ENCODE measurements at regions not wholly inside any gene's neighbourhood (a gene's known extent, or its start where the extent isn't known, plus 50 kb on each side); places are given as distances from the start of the nearest gene placed in this dataset.
"Not testable (repeated sequence)": the region's sequence is repeated elsewhere in the genome, so short reads cannot be mapped to it uniquely, and the experiment has no call there.

DNA sequence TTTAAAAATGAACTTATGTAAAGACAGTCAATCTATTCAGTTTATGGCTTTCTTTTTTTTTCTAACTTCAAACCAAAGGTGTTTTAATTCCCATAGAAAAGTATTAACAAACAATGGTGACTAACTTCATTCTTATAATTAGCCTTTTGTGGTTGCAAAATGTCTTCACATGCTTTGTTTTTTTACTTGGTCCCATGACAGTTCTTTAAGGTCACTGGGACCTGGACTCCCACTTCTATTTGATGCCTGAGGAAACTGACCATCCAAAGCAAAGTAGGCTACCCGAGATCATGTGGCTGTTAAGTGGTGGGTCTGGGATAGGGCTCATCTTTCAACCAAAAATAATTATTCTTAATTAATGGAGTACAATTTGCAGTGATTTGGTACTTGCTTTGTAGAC is 74.6 kb upstream of the CDC42EP3 start:
- not testable (repeated sequence) for TF ChIP-seq POLR2A, TAF1, POLR2AphosphoS5 (IDR thresholded peaks at IDR 0.05; ENCODE audit: low read depth, low read length)

Data from GM12891 (cell line).